PC-9 (cell line): ENCODE measurements at regions not wholly inside any gene's neighbourhood (a gene's known extent, or its start where the extent isn't known, plus 50 kb on each side); places are given as distances from the start of the nearest gene placed in this dataset.

Experiments used
- BruUV-seq: library from RNA; stranded (reverse); fragments of 400-500 nt; replicated peaks from 2 replicates; lab custom pipeline; 2021; lab: Mats Ljungman, UMichigan
- CTCF ChIA-PET: fragments of 300-600 bp; sonication (Branson Sonifier 250); formaldehyde crosslinking; loops from one replicate; lab custom pipeline; 2022; ENCODE audit warnings: antibody characterized with exemption; lab: Charles Lee
- POLR2A ChIA-PET: fragments of 300-600 bp; sonication (Branson Sonifier 250); formaldehyde crosslinking; loops from one replicate; lab custom pipeline; 2022; ENCODE audit warnings: antibody characterized with exemption; ENCODE audit not compliant: unreplicated experiment; lab: Charles Lee
- DNase-seq, 2 experiments: peaks; one replicate each; pipeline versions ENCODE4 v3.0.0 to v3.0.0-alpha.2; 2015 to 2022; ENCODE audit warnings: mixed read lengths in 1 of 2
- H2AFZ ChIP-seq: fragments of 200-600 bp; sonication (generic); 2 replicates; pipeline ENCODE4 v1.8.1; 2017; ENCODE audit warnings: antibody characterized with exemption
- H3F3A ChIP-seq: fragments of 200-600 bp; sonication (generic); 2 replicates; pipeline ENCODE4 v1.8.1; 2017; ENCODE audit warnings: antibody characterized with exemption, mild to moderate bottlenecking, low read depth; ENCODE audit not compliant: insufficient read depth
- H3K27ac ChIP-seq: fragments of 200-600 bp; sonication (generic); 2 replicates; pipeline ENCODE4 v1.6.1; 2016; ENCODE audit warnings: mixed run types
- H3K27me3 ChIP-seq: fragments of 200-600 bp; sonication (generic); 2 replicates; pipeline ENCODE4 v1.6.1; 2016; ENCODE audit warnings: low read depth, mixed run types; ENCODE audit not compliant: insufficient read depth
- H3K36me3 ChIP-seq: fragments of 200-600 bp; sonication (generic); 2 replicates; pipeline ENCODE4 v1.6.1; 2016; ENCODE audit warnings: low read depth, mixed run types
- H3K4me1 ChIP-seq: fragments of 200-600 bp; sonication (generic); replicated peaks from 2 replicates; pipeline ENCODE4 v1.6.1; 2016; ENCODE audit warnings: mixed run types; ENCODE audit not compliant: insufficient read depth
- H3K4me2 ChIP-seq: fragments of 200-600 bp; sonication (generic); 2 replicates; pipeline ENCODE4 v1.6.1; 2017; ENCODE audit warnings: mixed run types
- H3K4me3 ChIP-seq: fragments of 200-600 bp; sonication (generic); 2 replicates; pipeline ENCODE4 v1.6.1; 2016; ENCODE audit warnings: mixed run types
- H3K79me2 ChIP-seq: fragments of 200-600 bp; sonication (generic); 2 replicates; pipeline ENCODE4 v1.6.1; 2017; ENCODE audit warnings: low read depth, mixed run types
- H3K9me2 ChIP-seq: fragments of 200-600 bp; sonication (generic); 2 replicates; pipeline ENCODE4 v1.8.1; 2017; ENCODE audit warnings: mild to moderate bottlenecking; ENCODE audit not compliant: insufficient read depth
- H3K9me3 ChIP-seq: fragments of 200-600 bp; sonication (generic); 2 replicates; pipeline ENCODE4 v1.8.1; 2016; ENCODE audit warnings: low read depth; ENCODE audit not compliant: insufficient read depth
- H4K20me1 ChIP-seq: fragments of 200-600 bp; sonication (generic); 2 replicates; pipeline ENCODE4 v1.8.1; 2017; ENCODE audit not compliant: insufficient read depth
- EZH2 ChIP-seq: fragments of 200-600 bp; sonication (generic); IDR thresholded peaks from 2 replicates; pipeline ENCODE4 v1.8.0; 2017; ENCODE audit warnings: antibody characterized with exemption, low read depth
- intact Hi-C: fragments of 100-400 bp; cut with micrococcal nuclease; formaldehyde crosslinking; loops from one replicate; pipeline ENCODE4 v1.10.0; 2022; ENCODE audit not compliant: unreplicated experiment
- TF ChIP-seq, protein P1 (sequence below): fragments of 200-600 bp; sonication (generic); conservative IDR thresholded peaks from 2 replicates; pipeline ENCODE4 v1.6.1; 2017; ENCODE audit warnings: mixed run types, antibody characterized with exemption, mild to moderate bottlenecking, moderate library complexity

DNA sequence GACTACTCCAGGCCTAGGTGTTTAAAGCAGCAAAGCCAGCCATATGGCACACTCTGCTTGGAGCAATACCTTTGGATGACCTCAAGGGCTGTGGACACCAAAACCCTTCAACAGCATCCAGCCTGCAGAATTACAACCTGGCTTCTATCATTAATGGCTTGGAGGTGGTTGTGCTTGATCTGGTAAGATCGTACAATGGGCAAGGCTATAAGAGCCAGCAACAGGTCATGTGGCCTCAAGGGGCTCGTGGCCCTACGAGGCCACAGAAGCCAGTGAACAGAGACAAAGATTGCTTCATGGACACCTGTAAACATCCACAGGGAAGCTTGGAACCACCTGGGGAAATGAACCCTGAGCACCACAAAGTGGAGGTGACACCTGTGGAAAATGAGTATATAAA, 657.3 kb downstream of the BCL11B start:
- intact Hi-C loops, result no loop called here
- H3K4me2 ChIP-seq, result no peak overlapping the region
- no peak for TF ChIP-seq EZH2
- TF ChIP-seq, protein P1, sequence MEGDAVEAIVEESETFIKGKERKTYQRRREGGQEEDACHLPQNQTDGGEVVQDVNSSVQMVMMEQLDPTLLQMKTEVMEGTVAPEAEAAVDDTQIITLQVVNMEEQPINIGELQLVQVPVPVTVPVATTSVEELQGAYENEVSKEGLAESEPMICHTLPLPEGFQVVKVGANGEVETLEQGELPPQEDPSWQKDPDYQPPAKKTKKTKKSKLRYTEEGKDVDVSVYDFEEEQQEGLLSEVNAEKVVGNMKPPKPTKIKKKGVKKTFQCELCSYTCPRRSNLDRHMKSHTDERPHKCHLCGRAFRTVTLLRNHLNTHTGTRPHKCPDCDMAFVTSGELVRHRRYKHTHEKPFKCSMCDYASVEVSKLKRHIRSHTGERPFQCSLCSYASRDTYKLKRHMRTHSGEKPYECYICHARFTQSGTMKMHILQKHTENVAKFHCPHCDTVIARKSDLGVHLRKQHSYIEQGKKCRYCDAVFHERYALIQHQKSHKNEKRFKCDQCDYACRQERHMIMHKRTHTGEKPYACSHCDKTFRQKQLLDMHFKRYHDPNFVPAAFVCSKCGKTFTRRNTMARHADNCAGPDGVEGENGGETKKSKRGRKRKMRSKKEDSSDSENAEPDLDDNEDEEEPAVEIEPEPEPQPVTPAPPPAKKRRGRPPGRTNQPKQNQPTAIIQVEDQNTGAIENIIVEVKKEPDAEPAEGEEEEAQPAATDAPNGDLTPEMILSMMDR, result no peak
- H3K36me3 ChIP-seq, result no peaks in the 10 kb centered on the region
- DNase-seq, result no peak
- no peaks in the 10 kb centered on the region for H3F3A ChIP-seq
- POLR2A ChIA-PET, result no interaction called here
- no peaks in the 10 kb centered on the region for H3K4me1 ChIP-seq
- H3K4me3 ChIP-seq, result no peak overlapping the region
- H3K9me2 ChIP-seq, result no peaks in the 10 kb centered on the region
- H4K20me1 ChIP-seq, result no peaks in the 10 kb centered on the region
- BruUV-seq, result no TSS peak
- H3K79me2 ChIP-seq, result no peaks in the 10 kb centered on the region
- H2AFZ ChIP-seq, result no peak overlapping the region
- CTCF ChIA-PET, result no interaction called here
- no peak overlapping the region for H3K27ac ChIP-seq
- no peaks in the 10 kb centered on the region for H3K9me3 ChIP-seq
- no peaks in the 10 kb centered on the region for H3K27me3 ChIP-seq

DNA sequence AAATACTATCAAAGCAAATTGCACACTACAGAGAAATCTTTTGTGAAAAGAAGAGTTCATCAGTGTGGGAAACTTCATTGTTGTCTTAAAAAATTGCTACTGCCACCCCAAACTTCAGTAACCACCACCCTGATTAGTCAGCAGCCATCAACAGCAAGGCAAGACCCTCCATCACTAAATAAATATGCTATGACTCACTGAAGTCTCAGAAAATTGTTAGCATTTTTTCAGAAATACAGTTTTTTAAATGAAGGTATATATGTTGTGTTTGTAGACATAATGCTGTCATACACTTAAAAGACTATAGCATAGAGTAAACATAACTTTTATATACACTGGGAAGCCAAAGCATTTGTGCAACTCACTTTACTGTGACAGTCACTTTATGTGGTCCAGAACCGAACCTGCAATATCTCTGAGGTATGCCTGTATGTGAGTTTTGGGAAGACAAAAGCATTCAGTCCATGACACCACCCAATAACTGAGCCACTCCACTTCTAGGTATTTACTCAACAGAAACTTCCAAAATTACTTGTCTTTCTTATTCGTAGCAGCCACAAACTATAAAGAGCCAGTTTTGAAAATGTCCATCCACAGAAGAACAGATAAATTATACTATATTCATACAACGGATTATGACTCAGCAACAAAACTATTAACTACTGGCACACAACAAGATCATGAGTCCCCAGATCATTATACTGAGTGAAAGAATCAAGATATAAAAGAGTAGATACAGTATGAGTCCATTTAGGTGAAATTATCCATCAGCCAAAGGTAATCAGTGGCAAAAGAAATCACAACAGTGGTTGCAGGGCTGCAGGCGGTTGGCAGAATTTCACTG, 649.6 kb downstream of the BCL11B start:
- no peak for DNase-seq
- BruUV-seq, result no TSS peak
- H4K20me1 ChIP-seq, result no peaks in the 10 kb centered on the region
- H3K9me3 ChIP-seq, result no peaks in the 10 kb centered on the region
- H3K79me2 ChIP-seq, result no peaks in the 10 kb centered on the region
- ChIA-PET CTCF (no interaction called here), POLR2A (no interaction called here)
- H3F3A ChIP-seq, result no peaks in the 10 kb centered on the region
- no peaks in the 10 kb centered on the region for H3K36me3 ChIP-seq
- H3K4me2 ChIP-seq, result no peak overlapping the region
- H3K4me3 ChIP-seq, result no peak overlapping the region
- H2AFZ ChIP-seq, result no peak overlapping the region
- no peaks in the 10 kb centered on the region for H3K9me2 ChIP-seq
- TF ChIP-seq, protein P1, result no peak
- no peak for TF ChIP-seq EZH2
- intact Hi-C loops, result no loop called here
- no peaks in the 10 kb centered on the region for H3K27me3 ChIP-seq
- H3K4me1 ChIP-seq, result no peaks in the 10 kb centered on the region
- H3K27ac ChIP-seq, result no peak overlapping the region

- Histone ChIP-seq H3K36me3 (no peaks in the 10 kb centered on the region), H3K27me3 (no peaks in the 10 kb centered on the region), H3K4me2 (no peak overlapping the region), H3K9me3 (no peaks in the 10 kb centered on the region), H3K4me3 (no peak overlapping the region), H3K79me2 (no peaks in the 10 kb centered on the region), H3K4me1 (no peaks in the 10 kb centered on the region), H3K9me2 (no peaks in the 10 kb centered on the region), H4K20me1 (no peaks in the 10 kb centered on the region), H3F3A (no peaks in the 10 kb centered on the region), H2AFZ (no peak overlapping the region), H3K27ac (no peak overlapping the region)
- TF ChIP-seq, protein P1, result no peak
- TF ChIP-seq EZH2, result no peak
- intact Hi-C loops, result no loop called here
- POLR2A ChIA-PET, result no interaction called here
- DNase-seq, result no peak
- CTCF ChIA-PET, result no interaction called here
- BruUV-seq, result no TSS peak
Measured at GRCh38 chr14:98623788-98624415, 648.1 kb downstream of the BCL11B start.
